Stimulated activated effector memory CD8-positive, alpha-beta T cell treated with anti-CD3 and anti-CD28 coated beads, Interleukin-12 subunit alpha, Interleukin-12 subunit beta, amount 100 ng/mL, for 72 hours (primary cell): ENCODE measurements at regions not wholly inside any gene's neighbourhood (a gene's known extent, or its start where the extent isn't known, plus 50 kb on each side); places are given as distances from the start of the nearest gene placed in this dataset.
"Not testable (repeated sequence)": the region's sequence is repeated elsewhere in the genome, so short reads cannot be mapped to it uniquely, and the experiment has no call there.

Source experiments
- ATAC-seq: fragments of 150-1000 bp; cut with Tn5 transposase; 2 replicates; pipeline ENCODE4 v1.10.0; 2021
- DNase-seq, 2 donors: peaks; one replicate each; pipeline ENCODE4 v3.0.0; 2021 to 2022; ENCODE audit warnings: low spot score in 2 of 2
- H3K27ac Mint-ChIP-seq: one replicate; pipeline ENCODE4 v1.8.0; 2022; ENCODE audit warnings: mild to moderate bottlenecking, mixed read lengths
- H3K36me3 Mint-ChIP-seq: one replicate; pipeline ENCODE4 v1.8.0; 2022; ENCODE audit warnings: mild to moderate bottlenecking, mixed read lengths
- H3K4me1 Mint-ChIP-seq: one replicate; pipeline ENCODE4 v1.8.0; 2022; ENCODE audit warnings: mixed read lengths
- H3K4me3 Mint-ChIP-seq: one replicate; pipeline ENCODE4 v1.8.0; 2022; ENCODE audit warnings: mild to moderate bottlenecking, mixed read lengths
- H3K9me3 Mint-ChIP-seq: one replicate; pipeline ENCODE4 v1.8.0; 2022; ENCODE audit warnings: mixed read lengths

DNA sequence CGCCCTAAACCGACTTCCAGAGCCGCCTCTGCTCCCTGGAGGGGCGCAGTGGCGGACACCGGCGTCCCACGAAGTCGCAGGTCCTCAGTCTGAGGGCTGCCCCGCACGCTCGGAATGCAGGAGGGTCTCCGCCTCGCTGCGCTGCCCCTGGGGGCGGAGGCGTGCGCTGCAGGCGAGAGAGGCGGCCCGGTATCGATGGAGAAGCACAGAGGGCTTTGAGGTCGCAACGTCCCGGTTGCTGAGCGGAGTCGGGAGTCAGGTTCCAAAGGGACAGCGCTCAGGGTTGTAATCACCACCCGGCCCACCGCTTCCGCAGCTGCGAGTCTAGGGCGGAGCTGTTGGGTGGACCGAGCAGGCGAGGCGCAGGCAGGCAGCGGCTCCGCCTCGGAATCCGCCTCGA is 131.0 kb downstream of the POTEM start:
- not testable (repeated sequence) for ATAC-seq, H3K4me1 Mint-ChIP-seq, H3K27ac Mint-ChIP-seq, DNase-seq, H3K4me3 Mint-ChIP-seq, H3K36me3 Mint-ChIP-seq, H3K9me3 Mint-ChIP-seq

DNA sequence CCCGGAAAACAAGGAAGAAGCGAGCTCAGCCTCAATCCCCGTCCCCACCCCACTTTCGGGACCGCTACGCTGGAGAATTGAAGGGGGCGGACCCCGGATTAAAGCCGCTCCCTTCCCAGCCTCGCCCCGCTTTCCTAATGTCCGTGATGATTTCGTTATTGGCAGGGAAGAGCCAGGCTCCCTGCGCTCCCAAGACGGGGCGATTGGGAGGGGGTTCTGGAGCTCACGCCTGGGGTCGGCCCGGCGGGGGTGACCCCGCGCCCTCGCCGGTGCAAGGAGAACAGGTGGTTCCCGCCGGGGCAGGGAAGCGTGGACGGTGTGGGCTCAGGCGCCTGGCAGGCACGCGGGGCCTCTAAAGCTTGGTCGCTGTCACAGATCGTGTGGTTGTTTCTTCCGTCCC is 131.5 kb downstream of the POTEM start:
- H3K27ac Mint-ChIP-seq, H3K9me3 Mint-ChIP-seq, H3K4me3 Mint-ChIP-seq, H3K4me1 Mint-ChIP-seq, ATAC-seq, H3K36me3 Mint-ChIP-seq: not testable (repeated sequence)
- DNase-seq: peak in 1 of 2 donors; percentile 49

- H3K36me3 Mint-ChIP-seq, H3K4me3 Mint-ChIP-seq, H3K27ac Mint-ChIP-seq, H3K4me1 Mint-ChIP-seq, DNase-seq, H3K9me3 Mint-ChIP-seq, ATAC-seq: not testable (repeated sequence)
Measured at GRCh38 chr14:19099336-19099735, 132.1 kb downstream of the POTEM start.

DNA sequence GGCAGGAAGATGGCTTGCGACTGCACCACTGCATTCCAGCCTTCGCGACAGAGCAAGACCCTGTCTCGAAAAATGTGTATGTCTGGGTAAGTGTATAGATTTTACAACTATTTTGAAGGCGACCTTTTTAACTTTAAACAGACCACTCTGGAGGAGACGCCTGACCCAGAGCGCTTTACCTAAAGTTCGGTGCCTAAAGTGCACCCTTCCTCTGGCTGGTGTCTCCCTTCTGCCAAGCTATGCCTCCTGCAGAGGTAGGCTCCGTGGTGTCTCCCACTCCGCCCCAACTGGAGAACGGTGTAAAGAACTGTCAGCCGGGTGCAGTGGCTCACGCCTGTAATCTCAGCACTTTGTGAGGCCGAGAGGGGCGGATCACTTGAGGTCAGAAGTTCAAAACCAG is 132.7 kb downstream of the POTEM start:
- not testable (repeated sequence) for H3K4me1 Mint-ChIP-seq, H3K27ac Mint-ChIP-seq, ATAC-seq, DNase-seq, H3K36me3 Mint-ChIP-seq, H3K9me3 Mint-ChIP-seq, H3K4me3 Mint-ChIP-seq

GRCh38 chr14:19105551-19105950 is 138.3 kb downstream of the POTEM start:
- ATAC-seq: peak; percentile 32
- not testable (repeated sequence) for H3K4me1 Mint-ChIP-seq, H3K36me3 Mint-ChIP-seq, H3K27ac Mint-ChIP-seq, H3K4me3 Mint-ChIP-seq, DNase-seq, H3K9me3 Mint-ChIP-seq

- not testable (repeated sequence) for H3K4me3 Mint-ChIP-seq, H3K9me3 Mint-ChIP-seq, ATAC-seq, H3K4me1 Mint-ChIP-seq, DNase-seq, H3K27ac Mint-ChIP-seq, H3K36me3 Mint-ChIP-seq
Measured at GRCh38 chr14:19109887-19110286, 142.7 kb downstream of the POTEM start.

DNA sequence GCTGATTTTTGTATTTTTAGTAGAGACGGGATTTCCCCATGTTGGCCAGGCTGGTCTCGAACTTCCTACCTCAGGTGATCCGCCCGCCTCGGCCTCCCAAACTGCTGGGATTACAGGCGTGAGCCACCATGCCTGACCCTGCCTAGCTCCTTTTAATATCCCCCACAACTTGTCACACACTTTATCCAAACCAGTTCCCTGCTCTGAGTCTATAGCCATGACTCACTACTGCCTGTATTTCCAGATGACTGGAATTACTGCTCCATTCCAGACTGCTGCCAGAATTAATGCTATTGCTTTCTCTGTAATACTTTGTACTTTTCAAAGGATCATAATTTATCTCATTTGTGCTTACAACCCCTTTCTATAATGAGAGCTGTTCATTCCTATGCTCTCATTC is 153.1 kb downstream of the POTEM start:
- not testable (repeated sequence) for H3K9me3 Mint-ChIP-seq, H3K4me3 Mint-ChIP-seq, H3K4me1 Mint-ChIP-seq, H3K27ac Mint-ChIP-seq, DNase-seq, ATAC-seq, H3K36me3 Mint-ChIP-seq

DNA sequence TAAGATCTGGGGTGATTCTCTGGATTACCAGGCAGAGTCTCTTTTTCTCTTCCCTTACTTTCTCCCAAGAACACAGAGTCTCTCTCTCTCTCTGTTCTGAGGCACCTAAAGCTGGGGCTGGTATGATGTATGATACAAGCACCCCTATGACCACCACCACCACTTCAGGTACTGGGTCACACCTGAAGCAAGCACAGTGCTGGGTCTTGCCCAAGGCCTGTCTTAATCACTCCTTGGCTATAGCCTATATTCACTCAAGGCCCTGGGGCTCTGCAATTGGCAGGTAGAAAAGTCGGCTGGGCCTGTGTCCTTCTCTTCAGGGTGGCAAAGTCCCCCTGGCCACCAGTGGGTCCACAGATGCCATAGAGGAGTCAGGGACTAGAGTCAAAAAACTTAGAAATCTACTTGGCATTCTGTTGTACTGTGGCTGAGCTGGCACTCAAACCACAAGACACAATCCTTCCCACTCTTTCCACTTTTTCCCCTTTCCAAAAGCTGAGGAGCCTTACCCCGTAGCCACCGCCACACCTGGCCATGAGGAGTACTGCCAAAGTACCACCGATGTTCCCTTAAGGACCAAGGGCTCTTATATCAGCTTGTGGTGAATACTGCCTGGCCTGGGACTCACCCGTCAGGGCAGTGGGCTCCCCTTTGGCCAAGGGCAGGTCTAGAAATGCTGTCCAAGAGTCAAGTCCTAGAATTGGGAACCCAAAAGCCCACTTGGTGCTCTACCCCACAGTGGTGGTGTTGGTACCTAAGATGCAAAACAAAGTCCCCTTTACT is 159.2 kb downstream of the POTEM start:
- ATAC-seq: not testable (repeated sequence)

DNA sequence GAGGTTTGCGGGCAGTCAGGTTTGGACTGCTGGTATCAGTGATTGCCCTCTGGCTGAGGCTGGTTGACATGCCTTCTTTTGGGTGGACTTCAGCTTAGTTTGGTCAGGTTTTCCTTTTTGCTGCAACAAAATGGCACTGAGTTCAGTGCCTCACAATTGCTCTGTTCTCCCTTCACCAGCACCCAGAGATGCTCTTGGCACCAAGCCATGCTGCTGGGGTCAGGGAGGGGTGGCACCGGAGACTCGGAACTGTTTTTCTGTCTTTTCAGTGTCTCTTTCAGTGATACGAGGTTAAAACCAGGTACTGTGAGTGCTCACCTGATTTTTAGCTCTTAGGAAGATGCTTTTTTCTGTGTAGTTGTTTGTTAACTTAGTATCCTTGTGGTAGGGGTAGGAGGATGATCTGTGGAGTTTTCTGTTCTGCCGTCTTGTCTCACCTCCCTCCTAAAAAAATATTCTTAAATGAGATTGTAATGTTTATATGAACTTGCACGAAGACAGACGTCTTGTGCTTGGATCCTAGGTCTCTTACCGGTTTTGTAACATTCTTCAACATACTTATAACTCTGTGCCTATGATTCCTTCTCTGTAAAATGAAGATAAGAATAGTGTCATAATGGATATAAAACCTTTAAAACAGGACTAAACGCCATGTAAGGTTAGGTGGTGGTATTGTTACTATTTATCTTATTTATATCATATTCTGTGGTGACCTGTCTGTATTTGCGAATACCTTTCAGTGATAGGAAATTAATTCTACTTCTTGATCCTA is 160.6 kb downstream of the POTEM start:
- H3K27ac Mint-ChIP-seq, H3K4me1 Mint-ChIP-seq, H3K36me3 Mint-ChIP-seq, ATAC-seq, H3K4me3 Mint-ChIP-seq, H3K9me3 Mint-ChIP-seq, DNase-seq: not testable (repeated sequence)

More for the DNA sequence above, 159.2 kb downstream of the POTEM start:
- not testable (repeated sequence) for H3K27ac Mint-ChIP-seq, H3K9me3 Mint-ChIP-seq, H3K4me3 Mint-ChIP-seq, H3K36me3 Mint-ChIP-seq, H3K4me1 Mint-ChIP-seq, DNase-seq

- H3K4me1 Mint-ChIP-seq, ATAC-seq, H3K4me3 Mint-ChIP-seq, H3K9me3 Mint-ChIP-seq, H3K36me3 Mint-ChIP-seq, H3K27ac Mint-ChIP-seq, DNase-seq: not testable (repeated sequence)
Measured at GRCh38 chr14:19131553-19131952, 164.3 kb downstream of the POTEM start.

DNA sequence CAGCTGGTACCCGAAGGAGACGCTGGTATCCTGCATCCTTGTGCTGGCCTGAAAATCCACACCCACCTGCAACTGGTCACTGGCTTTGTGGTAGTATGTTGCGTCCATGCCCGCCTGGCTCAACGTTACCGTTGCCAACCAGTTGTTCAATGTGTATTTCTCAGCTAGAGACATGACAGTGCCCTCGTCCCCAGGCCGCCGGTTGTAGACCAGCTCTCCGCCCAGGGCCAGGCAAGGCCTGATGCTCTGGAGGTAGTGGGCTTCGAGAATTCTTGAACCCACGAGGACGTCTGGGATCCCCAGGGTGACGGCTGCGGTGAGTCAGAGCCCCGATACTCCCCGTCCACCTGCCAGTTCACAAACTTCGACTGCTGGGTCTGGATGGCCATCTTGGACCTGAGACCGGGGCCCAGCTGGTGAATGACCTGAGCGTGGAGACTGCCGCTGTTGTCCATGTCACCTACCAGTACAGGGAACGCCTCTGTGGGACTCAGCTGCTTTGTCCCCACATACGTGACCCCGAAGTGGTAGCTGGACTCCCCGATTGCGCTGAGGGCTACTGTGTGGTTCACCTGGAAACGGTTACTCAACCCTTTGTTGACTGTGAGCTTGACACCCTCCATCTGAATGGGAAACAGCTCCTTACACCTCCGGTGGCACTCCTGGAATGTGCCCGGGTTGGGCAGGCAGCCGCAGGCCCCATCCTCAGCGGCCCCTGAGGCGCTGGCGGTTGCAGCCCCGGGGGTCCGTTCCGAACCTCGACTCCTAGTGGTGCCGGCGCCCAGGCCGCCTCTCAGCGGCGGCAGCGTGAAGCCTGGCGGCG is 165.0 kb downstream of the POTEM start:
- not testable (repeated sequence) for H3K4me3 Mint-ChIP-seq, H3K36me3 Mint-ChIP-seq, H3K9me3 Mint-ChIP-seq, DNase-seq, ATAC-seq, H3K4me1 Mint-ChIP-seq, H3K27ac Mint-ChIP-seq

DNA sequence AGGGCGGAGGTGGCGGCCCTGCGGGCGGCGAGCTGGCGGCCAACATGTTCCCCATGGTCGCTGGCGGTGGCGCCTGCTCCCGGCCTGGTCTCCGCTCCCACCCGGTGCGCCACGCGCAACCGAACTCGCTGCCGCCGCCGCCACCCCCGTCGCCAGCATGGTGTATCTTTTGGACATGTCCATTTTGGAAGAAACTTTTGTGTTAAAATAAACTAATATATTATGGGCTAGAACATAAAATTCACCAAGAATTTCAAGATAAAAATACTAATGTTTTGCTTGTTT is 165.5 kb downstream of the POTEM start:
- H3K4me1 Mint-ChIP-seq, H3K9me3 Mint-ChIP-seq, ATAC-seq, H3K4me3 Mint-ChIP-seq, DNase-seq, H3K27ac Mint-ChIP-seq, H3K36me3 Mint-ChIP-seq: not testable (repeated sequence)

- ATAC-seq, H3K4me1 Mint-ChIP-seq, H3K36me3 Mint-ChIP-seq, H3K4me3 Mint-ChIP-seq, H3K27ac Mint-ChIP-seq, H3K9me3 Mint-ChIP-seq: not testable (repeated sequence)
- DNase-seq: peak in 1 of 2 donors; percentile 49
Measured at GRCh38 chr14:19157106-19157709, 190.0 kb downstream of the POTEM start.

GRCh38 chr14:19158012-19158411 is 190.8 kb downstream of the POTEM start:
- H3K9me3 Mint-ChIP-seq, H3K4me1 Mint-ChIP-seq, H3K27ac Mint-ChIP-seq, ATAC-seq, DNase-seq, H3K4me3 Mint-ChIP-seq, H3K36me3 Mint-ChIP-seq: not testable (repeated sequence)

DNA sequence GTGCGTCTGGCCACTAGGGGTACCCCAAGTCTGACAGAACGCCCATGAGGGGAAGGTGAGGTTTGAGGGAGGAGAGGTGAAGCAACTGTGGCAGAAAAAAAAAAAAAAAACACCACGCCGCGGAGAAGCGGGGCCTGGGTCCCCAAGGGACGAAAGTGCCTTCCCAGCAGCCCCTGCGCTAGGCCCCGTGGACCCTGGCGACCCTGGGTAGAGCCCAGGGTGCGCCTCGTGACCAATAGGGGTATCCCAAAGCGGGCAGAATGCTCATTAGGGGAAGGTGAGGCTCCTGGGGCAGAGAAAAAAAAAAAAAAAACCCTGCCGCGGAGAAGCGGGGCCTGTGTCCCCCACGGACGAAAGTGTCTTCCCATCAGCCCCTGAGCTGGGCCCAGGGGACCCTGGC is 191.4 kb downstream of the POTEM start:
- not testable (repeated sequence) for DNase-seq, H3K4me1 Mint-ChIP-seq, H3K27ac Mint-ChIP-seq, H3K9me3 Mint-ChIP-seq, ATAC-seq, H3K36me3 Mint-ChIP-seq, H3K4me3 Mint-ChIP-seq
